ENCODE measurements at regions not wholly inside any gene's neighbourhood (a gene's known extent, or its start where the extent isn't known, plus 50 kb on each side); places are given as distances from the start of the nearest gene placed in this dataset.
"Not testable (repeated sequence)": the region's sequence is repeated elsewhere in the genome, so short reads cannot be mapped to it uniquely, and the experiment has no call there.

- peaks cover 2% of the 10 kb centered on the region for H3K9me3 Mint-ChIP-seq
- no peak overlapping the region for H3K4me3 Mint-ChIP-seq
- H3K36me3 Mint-ChIP-seq, result no peaks in the 10 kb centered on the region
- no peak overlapping the region for H3K27ac Mint-ChIP-seq
- H3K27me3 Mint-ChIP-seq (ENCODE audit: low read depth), result peaks cover 25% of the 10 kb centered on the region
- DNase-seq (ENCODE audit: low spot score in 2 of 2, unreplicated experiment in 2 of 2), result no peak
- no peak for TF ChIP-seq CTCF (IDR thresholded peaks at IDR 0.05; ENCODE audit: unreplicated experiment)
- no peaks in the 10 kb centered on the region for H3K4me1 Mint-ChIP-seq
Observed at GRCh38 chr6:14569394-14569793, 451.8 kb downstream of the CD83 start.

- not testable (repeated sequence) for H3K4me1 Mint-ChIP-seq; H3K27ac Mint-ChIP-seq; H3K36me3 Mint-ChIP-seq; H3K4me3 Mint-ChIP-seq; H3K9me3 Mint-ChIP-seq; DNase-seq (ENCODE audit: low spot score in 2 of 2, unreplicated experiment in 2 of 2)
- peaks cover 24% of the 10 kb centered on the region for H3K27me3 Mint-ChIP-seq (ENCODE audit: low read depth)
Observed at GRCh38 chr6:14569874-14570273, 452.3 kb downstream of the CD83 start.

GRCh38 chr6:14571001-14571400 lies 453.4 kb downstream of the CD83 start:
- peaks cover 26% of the 10 kb centered on the region for H3K27me3 Mint-ChIP-seq (ENCODE audit: low read depth)
- H3K36me3 Mint-ChIP-seq, result no peaks in the 10 kb centered on the region
- no peak for TF ChIP-seq CTCF (IDR thresholded peaks at IDR 0.05; ENCODE audit: unreplicated experiment)
- H3K27ac Mint-ChIP-seq, result no peak overlapping the region
- no peak for DNase-seq (ENCODE audit: low spot score in 2 of 2, unreplicated experiment in 2 of 2)
- no peaks in the 10 kb centered on the region for H3K4me1 Mint-ChIP-seq
- H3K4me3 Mint-ChIP-seq, result no peak overlapping the region
- peaks cover 2% of the 10 kb centered on the region for H3K9me3 Mint-ChIP-seq

- Mint-ChIP-seq H3K4me3 (no peak overlapping the region), H3K4me1 (no peaks in the 10 kb centered on the region), H3K36me3 (no peaks in the 10 kb centered on the region), H3K9me3 (peaks cover 4% of the 10 kb centered on the region), H3K27me3 (ENCODE audit: low read depth) (peaks cover 30% of the 10 kb centered on the region), H3K27ac (no peak overlapping the region)
- no peak for DNase-seq (ENCODE audit: low spot score in 2 of 2, unreplicated experiment in 2 of 2)
- TF ChIP-seq CTCF (IDR thresholded peaks at IDR 0.05; ENCODE audit: unreplicated experiment), result no peak
Observed at GRCh38 chr6:14571746-14572145, 454.2 kb downstream of the CD83 start.

GRCh38 chr6:14573267-14573666 lies 455.7 kb downstream of the CD83 start:
- H3K27ac Mint-ChIP-seq, result no peak overlapping the region
- peaks cover 4% of the 10 kb centered on the region for H3K9me3 Mint-ChIP-seq
- H3K36me3 Mint-ChIP-seq, result no peaks in the 10 kb centered on the region
- no peak for TF ChIP-seq CTCF (IDR thresholded peaks at IDR 0.05; ENCODE audit: unreplicated experiment)
- peaks cover 27% of the 10 kb centered on the region for H3K27me3 Mint-ChIP-seq (ENCODE audit: low read depth)
- H3K4me1 Mint-ChIP-seq, result no peaks in the 10 kb centered on the region
- no peak for DNase-seq (ENCODE audit: low spot score in 2 of 2, unreplicated experiment in 2 of 2)
- H3K4me3 Mint-ChIP-seq, result no peak overlapping the region

- no peaks in the 10 kb centered on the region for H3K36me3 Mint-ChIP-seq
- DNase-seq (ENCODE audit: low spot score in 2 of 2, unreplicated experiment in 2 of 2), result no peak
- no peak for TF ChIP-seq CTCF (IDR thresholded peaks at IDR 0.05; ENCODE audit: unreplicated experiment)
- no peaks in the 10 kb centered on the region for H3K4me1 Mint-ChIP-seq
- H3K27ac Mint-ChIP-seq, result no peak overlapping the region
- peaks cover 25% of the 10 kb centered on the region for H3K27me3 Mint-ChIP-seq (ENCODE audit: low read depth)
- H3K9me3 Mint-ChIP-seq, result peaks cover 4% of the 10 kb centered on the region
- H3K4me3 Mint-ChIP-seq, result no peak overlapping the region
Observed at GRCh38 chr6:14573703-14574290, 456.2 kb downstream of the CD83 start.
